ENCODE measurements at regions not wholly inside any gene's neighbourhood (a gene's known extent, or its start where the extent isn't known, plus 50 kb on each side); places are given as distances from the start of the nearest gene placed in this dataset.

GRCh38 chr1:239772446-239772845, 319.2 kb upstream of the FMN2 start:
- TF ChIP-seq CTCF (IDR thresholded peaks at IDR 0.05) (no peak), PRDM15 (CRISPR knock-in tag; IDR thresholded peaks at IDR 0.05) (no peak), E2F4 (CRISPR knock-in tag; IDR thresholded peaks at IDR 0.05; ENCODE audit: borderline replicate concordance, low read depth) (no peak), NR2C2 (CRISPR knock-in tag; IDR thresholded peaks at IDR 0.05) (no peak), ZNF121 (CRISPR knock-in tag; IDR thresholded peaks at IDR 0.05) (no peak), FOXP4 (CRISPR knock-in tag; IDR thresholded peaks at IDR 0.05) (no peak), ZNF671 (CRISPR knock-in tag; IDR thresholded peaks at IDR 0.05) (no peak), GTF2I (CRISPR knock-in tag; conservative IDR thresholded peaks at IDR 0.05) (no peak), ZNF138 (CRISPR knock-in tag; conservative IDR thresholded peaks at IDR 0.05) (no peak), ATF3 (CRISPR knock-in tag; conservative IDR thresholded peaks at IDR 0.05) (no peak), ZBTB43 (CRISPR knock-in tag; IDR thresholded peaks at IDR 0.05) (no peak)

Data from WTC11 (cell line).